ENCODE measurements at regions not wholly inside any gene's neighbourhood (a gene's known extent, or its start where the extent isn't known, plus 50 kb on each side); places are given as distances from the start of the nearest gene placed in this dataset.

- H3K4me3 ChIP-seq (replicated peaks in 1 of 3; ENCODE audit: insufficient read depth in 1 of 3, low read depth in 1 of 3, low read length in 3 of 3): no peak overlapping the region
- no peaks in the 10 kb centered on the region for H3K36me3 ChIP-seq (ENCODE audit: control insufficient read depth in 2 of 2, extremely low read depth in 1 of 2, insufficient read depth in 2 of 2, low read length in 2 of 2)
- H3K27me3 ChIP-seq (ENCODE audit: control insufficient read depth in 2 of 2, insufficient read depth in 2 of 2, low read length in 2 of 2): no peaks in the 10 kb centered on the region
- no peak overlapping the region for H3K27ac ChIP-seq (ENCODE audit: insufficient read depth, low read depth, low read length)
- no TSS peak for BruUV-seq (replicated peaks)
- no peak overlapping the region for H3K9ac ChIP-seq (replicated peaks; ENCODE audit: extremely low read depth, insufficient read depth, low read length)
- H3K4me1 ChIP-seq (ENCODE audit: control insufficient read depth, extremely low read depth, insufficient read depth, low read length): no peaks in the 10 kb centered on the region
- H3K79me2 ChIP-seq (ENCODE audit: control insufficient read depth, insufficient read depth, low read length): no peaks in the 10 kb centered on the region
- no peak overlapping the region for H3K4me2 ChIP-seq (ENCODE audit: insufficient read depth, low read length)
- no peak overlapping the region for H2AFZ ChIP-seq (ENCODE audit: low read depth, low read length)
- no peaks in the 10 kb centered on the region for H4K20me1 ChIP-seq (replicated peaks; ENCODE audit: control insufficient read depth, extremely low read depth, insufficient read depth, low read length)
- dilution Hi-C loops (cut with MboI; ENCODE audit: extremely low pct_ligation_motif_present, low sequenced_read_pairs) (no loop called here), intact Hi-C loops (cut with micrococcal nuclease) (no loop called here)
- ChIA-PET CTCF (no interaction called here), POLR2A (no interaction called here)
- H3K9me3 ChIP-seq (replicated peaks; ENCODE audit: control insufficient read depth, insufficient read depth, low read length): no peaks in the 10 kb centered on the region
- TF ChIP-seq POLR2A (IDR thresholded peaks at IDR 0.05; ENCODE audit: low read depth, low read length): no peak
- no peak for TF ChIP-seq FOS (IDR thresholded peaks at IDR 0.05; ENCODE audit: borderline replicate concordance, insufficient read depth, low read length)
- no peak for TF ChIP-seq POLR2AphosphoS5 (IDR thresholded peaks at IDR 0.05; ENCODE audit: insufficient read depth, low read depth, low read length)
- no peak for TF ChIP-seq GATA2 (IDR thresholded peaks at IDR 0.05; ENCODE audit: insufficient read depth, insufficient read length, low read depth, low read length)
- TF ChIP-seq, protein P1, sequence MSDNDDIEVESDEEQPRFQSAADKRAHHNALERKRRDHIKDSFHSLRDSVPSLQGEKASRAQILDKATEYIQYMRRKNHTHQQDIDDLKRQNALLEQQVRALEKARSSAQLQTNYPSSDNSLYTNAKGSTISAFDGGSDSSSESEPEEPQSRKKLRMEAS (IDR thresholded peaks at IDR 0.05; ENCODE audit: insufficient read depth, insufficient read length): no peak
- TF ChIP-seq JUN (IDR thresholded peaks at IDR 0.05; ENCODE audit: borderline replicate concordance, insufficient read depth, insufficient read length, low read depth): no peak
- TF ChIP-seq CTCF (IDR thresholded peaks at IDR 0.05; ENCODE audit: extremely low read depth in 1 of 2, insufficient read depth in 1 of 2, low read depth in 1 of 2, low read length in 2 of 2): no peak
- no peak for TF ChIP-seq EZH2 (IDR thresholded peaks at IDR 0.05; ENCODE audit: borderline replicate concordance, low read depth, low read length, severe bottlenecking)
- no peak for TF ChIP-seq MYC (IDR thresholded peaks at IDR 0.05; ENCODE audit: low read depth, low read length)
- DNase-seq (ENCODE audit: low read depth, low spot score) (no peak), FAIRE-seq (no peak)
- no peaks in the 10 kb centered on the region for H3K9me1 ChIP-seq (replicated peaks; ENCODE audit: control insufficient read depth, extremely low read depth, insufficient read depth, low read length)
Observed at GRCh38 chr5:10914741-10915480, 153.9 kb upstream of the DAP start.

Measured in endothelial cell of umbilical vein (primary cell).